AG10803 (cell line): ENCODE measurements at regions not wholly inside any gene's neighbourhood (a gene's known extent, or its start where the extent isn't known, plus 50 kb on each side); places are given as distances from the start of the nearest gene placed in this dataset.

Source experiments
- DNase-seq: peaks from one replicate; pipeline ENCODE4 v3.0.0; 2010; ENCODE audit warnings: low read depth
- H3K4me3 ChIP-seq: 2 replicates; pipeline ENCODE4 v1.5.1; 2011; ENCODE audit warnings: mild to moderate bottlenecking, low read length, control low read depth
- CTCF ChIP-seq: conservative IDR thresholded peaks from 2 replicates; pipeline ENCODE4 v1.5.1; 2011; ENCODE audit warnings: mild to moderate bottlenecking, low read length, control low read depth, inconsistent platforms

DNA sequence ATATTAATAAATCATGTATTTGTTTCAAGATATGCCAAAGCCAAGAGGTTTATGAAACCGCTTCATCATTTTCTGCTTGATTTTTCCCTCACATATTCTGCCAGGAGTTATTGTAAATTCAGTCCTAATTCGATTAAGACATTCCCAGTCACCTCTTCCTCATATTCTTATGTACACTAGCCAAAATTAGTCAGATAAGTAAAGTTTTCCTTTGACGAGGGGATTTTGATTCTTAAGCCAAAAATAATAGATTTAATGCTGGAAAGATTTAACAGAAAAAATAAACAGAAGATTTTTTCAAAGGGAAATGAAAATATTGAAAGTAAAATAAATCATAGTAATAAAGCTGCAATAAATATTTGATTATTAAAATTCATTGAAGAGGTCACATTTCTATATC, 51.0 kb upstream of the VEGFC start:
- no peak for TF ChIP-seq CTCF
- H3K4me3 ChIP-seq = no peak overlapping the region
- DNase-seq = no peak

DNA sequence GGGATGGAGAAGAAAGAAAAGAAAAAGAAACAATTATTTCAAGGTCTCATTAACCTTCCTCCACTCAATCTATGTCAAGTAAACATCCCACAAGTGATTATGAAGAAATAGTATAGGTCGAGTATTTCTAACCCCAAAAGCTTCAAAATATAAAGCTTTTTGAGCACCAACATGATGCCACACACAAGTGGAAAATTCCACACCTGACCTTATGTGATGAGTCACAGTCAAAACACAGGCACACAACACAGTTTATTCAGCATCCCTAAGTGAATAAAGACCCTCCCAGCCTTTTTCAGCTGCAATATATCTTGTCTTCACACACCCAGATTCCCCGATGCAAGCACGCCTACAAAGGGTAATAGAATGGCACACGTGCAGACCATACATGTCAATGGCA, 51.7 kb upstream of the VEGFC start:
- H3K4me3 ChIP-seq = no peak overlapping the region
- TF ChIP-seq CTCF = no peak
- DNase-seq = no peak

GRCh38 chr4:176845636-176846035, 52.9 kb upstream of the VEGFC start:
- TF ChIP-seq CTCF = no peak
- no peak overlapping the region for H3K4me3 ChIP-seq
- peak; percentile 92 for DNase-seq

DNA sequence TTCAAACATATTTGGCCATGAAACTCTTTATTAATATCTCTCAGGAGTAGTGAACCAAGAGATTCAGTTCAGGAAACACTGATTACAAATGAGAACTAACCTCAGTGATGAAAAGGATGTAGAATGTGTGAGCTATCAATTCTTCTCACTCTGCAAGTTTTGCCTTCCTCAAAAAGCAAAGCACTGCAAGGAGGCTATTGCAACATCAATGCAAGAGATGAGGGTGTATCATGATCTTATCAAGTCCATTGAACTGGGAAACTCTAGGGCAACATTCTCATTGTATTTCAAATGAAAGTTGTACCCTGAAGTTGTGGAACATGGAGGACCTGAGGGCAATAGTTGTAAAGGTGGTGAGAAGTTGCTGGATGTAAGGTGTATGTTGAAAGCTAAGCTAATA, 56.4 kb upstream of the VEGFC start:
- no peak for DNase-seq
- no peak overlapping the region for H3K4me3 ChIP-seq
- no peak for TF ChIP-seq CTCF

DNA sequence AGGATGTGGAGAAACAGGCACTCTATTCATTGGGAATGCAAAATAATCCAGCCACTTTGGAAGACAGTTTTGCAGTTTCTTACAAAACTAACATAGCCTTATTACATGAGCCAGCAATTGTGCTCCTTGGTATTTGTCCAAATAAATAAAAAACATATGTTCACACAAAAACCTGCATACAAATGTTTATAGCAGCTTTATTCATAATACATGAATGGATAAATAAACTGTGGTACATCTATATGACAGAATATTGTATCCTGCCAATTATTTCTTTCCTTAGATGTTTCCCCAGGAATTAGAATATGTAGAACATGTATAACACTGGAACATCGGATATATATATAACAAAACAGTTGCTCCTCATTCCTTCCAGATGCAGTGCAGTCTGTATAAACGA, 57.7 kb upstream of the VEGFC start:
- H3K4me3 ChIP-seq = no peak overlapping the region
- TF ChIP-seq CTCF = no peak
- no peak for DNase-seq

- DNase-seq = no peak
- no peak overlapping the region for H3K4me3 ChIP-seq
- TF ChIP-seq CTCF = no peak
Measured at GRCh38 chr4:176856421-176856820, 63.7 kb upstream of the VEGFC start.

DNA sequence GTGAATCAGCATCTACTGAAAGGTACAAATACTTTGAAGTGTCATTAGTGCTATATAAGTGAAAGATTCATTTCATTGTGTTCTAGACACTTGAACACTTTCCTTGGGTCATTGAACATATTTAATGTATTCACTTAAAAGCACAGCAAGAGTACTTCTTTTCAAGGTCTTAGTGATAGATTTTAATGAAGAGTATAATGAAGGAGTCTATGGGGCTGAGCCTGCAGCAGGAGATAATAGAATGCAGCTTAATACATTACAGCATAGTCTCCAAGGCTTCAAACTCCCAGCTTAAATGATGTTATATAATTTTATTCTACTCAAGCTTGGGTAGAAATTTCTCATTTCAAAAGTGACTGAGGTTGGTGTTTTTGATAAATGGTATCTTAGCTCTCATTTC, 66.1 kb upstream of the VEGFC start:
- no peak for TF ChIP-seq CTCF
- no peak for DNase-seq
- H3K4me3 ChIP-seq = no peak overlapping the region
